T-helper 22 cell (primary cell): ENCODE measurements at regions not wholly inside any gene's neighbourhood (a gene's known extent, or its start where the extent isn't known, plus 50 kb on each side); places are given as distances from the start of the nearest gene placed in this dataset.

ENCODE experiments used
- DNase-seq: peaks from one replicate; pipeline ENCODE4 v3.0.0-alpha.2; 2020; ENCODE audit warnings: low read depth

DNA sequence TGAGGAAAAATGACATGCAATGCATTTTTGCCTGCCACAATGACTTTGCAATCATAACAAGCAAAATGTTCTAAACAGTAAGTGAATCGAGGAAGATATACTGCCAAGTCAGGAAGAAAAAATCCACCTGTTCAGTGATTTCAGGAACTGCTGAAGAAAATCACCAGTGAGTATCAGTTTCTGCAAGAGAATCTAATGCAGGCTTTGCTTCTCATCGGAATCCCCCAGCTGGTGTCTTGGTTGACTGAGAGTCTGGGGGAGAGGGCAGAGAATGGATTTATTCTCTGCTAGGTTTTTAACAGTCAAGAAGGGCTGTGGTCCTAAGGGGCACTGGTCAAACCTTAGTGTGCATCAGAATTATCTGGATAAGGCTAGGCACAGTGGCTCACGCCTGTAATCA, 363.4 kb downstream of the CDH26 start:
- no peak for DNase-seq

DNA sequence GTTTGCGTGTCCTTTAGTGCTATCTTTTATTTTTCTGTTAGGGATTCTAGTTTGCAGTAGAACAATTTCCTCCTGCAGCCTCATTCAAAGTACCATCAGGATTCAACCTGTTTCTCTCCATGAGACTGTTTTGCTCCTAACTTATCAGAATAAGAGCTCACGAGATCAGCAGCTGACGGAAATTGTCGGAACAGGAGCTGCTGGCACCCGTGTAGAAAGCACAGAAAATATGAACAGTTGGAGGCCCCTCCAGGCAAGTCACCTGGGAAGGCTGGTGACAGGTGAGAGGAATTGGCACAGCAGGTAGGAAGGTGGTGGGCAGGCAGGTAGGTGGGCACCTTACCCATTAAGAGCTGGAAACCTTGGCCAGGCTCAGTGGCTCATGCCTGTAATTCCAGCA, 368.6 kb downstream of the CDH26 start:
- no peak for DNase-seq

DNA sequence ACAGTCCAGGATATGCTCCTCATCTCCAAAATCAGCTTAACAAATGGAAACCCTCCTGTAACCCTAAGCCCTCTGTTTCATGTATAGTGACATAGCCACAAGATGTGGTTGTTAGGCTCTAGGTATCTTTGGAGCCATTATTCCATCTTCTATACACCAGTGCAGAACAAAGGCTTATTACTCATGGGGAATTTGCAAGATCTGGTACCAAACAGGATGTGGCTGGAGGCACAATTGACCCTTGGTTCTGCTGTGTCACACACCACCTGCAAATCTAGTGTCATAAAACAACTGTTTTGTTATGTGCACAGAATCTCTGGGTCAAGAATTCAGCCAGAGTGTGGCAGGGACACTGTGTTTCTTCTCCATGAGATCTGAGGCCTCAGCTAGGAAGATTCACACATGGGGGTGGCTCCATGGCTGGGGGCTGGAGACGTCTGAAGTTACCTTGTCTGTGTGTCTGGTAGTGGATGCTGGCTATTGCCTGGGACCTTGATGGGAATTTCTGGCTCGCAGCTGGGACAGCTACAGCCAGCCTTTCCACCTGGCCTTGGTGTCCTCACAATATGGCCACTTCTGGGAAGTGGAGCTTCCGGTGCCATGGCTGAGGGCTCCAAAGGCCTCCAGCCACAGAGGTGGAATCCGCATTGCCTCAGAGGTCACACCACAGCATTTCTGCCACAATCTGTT, 369.9 kb downstream of the CDH26 start:
- no peak for DNase-seq

DNA sequence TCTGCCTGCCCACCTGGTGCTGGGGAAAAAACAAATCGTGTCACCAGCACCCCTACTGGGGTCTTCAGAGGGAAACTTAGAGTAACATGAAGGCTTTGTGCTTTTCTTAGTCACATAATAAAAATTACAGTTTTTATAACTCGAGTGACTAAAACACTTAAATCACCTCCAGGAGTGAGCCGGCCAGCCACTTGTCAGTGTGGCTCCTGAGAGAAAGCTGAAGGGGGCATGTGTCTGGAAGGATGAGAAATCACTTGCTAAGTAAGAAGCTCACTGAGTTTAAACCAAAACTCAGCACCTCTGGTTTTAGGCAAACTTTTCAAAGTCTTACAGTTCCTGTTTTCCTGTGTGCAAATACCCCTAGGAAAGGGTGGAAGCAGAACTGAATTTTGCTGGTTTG, 372.2 kb downstream of the CDH26 start:
- DNase-seq, result no peak

DNA sequence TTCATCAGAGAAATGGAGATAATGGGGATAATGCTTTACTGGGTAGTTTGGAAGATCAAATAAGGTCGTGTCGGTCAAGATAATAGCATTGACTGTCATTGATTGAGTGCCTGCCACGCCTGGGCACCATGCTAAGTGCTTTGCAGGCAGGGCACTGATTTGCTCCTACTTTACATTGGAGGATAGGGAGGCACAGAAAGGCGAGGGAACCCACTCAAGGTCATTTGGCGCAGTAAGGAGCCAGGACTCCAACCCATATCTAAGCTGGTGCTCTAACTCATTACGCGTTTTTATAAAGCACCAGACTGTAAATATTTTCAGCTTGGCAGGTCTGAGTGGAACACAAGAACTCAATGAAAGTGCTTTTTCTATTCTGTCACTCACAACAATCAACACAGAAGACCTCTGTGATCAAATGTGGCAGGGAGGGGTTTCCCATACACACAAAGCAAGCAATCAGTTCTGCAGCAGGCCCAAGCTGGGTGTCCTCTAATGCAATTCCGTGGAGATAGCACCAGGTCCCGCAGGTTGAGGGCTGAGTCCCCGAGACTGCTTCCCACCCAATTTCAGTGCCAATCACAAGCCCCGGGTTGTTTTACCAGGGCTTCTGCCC, 373.6 kb downstream of the CDH26 start:
- DNase-seq, result no peak

DNA sequence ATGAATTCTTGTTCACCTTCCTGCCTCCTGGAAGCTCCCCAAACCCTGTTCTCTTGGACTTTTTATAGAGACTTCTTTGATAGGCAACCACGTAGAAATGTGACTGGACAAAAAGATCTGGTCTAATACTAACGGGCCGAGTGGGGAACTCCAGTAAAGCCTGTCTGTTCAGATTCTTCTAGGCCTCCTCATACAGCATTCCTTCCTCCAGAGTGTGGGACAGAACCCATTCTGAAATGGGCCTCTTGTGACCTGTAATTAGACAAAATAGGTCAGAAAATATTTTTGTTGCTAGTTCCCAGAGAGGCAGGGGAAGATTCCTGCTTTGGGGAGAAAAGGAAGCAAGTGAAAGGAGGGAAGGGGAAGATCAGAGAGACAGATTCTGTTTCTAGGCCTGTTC, 374.3 kb downstream of the CDH26 start:
- DNase-seq, result no peak

DNA sequence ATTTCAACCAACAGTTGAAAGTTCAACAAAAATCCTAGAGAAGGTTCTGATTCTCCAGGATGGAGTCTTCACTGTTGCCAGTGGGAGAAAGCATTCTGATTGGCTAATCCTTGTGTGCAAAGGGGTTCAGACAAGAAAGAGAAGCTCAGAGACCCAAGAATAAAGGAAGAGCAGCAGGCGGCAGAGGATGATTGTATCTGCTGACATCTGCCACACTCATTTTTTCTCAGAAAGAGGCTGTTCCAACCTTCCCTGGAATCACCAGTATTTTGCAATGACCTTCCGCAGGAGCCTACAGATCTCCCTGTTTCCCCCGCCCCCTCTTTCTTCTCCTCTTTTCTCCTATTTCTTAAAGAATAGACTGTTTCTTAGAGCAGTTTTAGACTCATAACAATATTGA, 376.7 kb downstream of the CDH26 start:
- no peak for DNase-seq

DNA sequence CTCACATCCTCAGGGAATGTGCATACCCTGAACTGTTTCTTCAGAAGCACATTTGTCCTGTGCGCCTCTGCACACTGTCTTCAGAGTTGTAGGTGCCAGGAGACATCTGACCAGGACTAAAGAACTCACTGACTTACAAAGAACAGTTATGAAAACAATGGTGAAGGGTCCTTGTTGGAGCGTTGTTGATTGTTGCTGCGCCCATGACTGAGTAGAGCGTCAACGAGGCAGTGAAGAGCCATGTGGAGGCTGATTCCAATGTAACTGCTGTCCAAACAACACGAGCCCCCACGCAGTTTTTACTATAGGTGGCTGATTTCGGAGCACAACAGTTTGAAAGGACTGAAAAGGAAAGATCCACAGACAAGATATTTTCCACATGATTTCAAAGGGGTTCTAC, 380.3 kb downstream of the CDH26 start:
- no peak for DNase-seq

DNA sequence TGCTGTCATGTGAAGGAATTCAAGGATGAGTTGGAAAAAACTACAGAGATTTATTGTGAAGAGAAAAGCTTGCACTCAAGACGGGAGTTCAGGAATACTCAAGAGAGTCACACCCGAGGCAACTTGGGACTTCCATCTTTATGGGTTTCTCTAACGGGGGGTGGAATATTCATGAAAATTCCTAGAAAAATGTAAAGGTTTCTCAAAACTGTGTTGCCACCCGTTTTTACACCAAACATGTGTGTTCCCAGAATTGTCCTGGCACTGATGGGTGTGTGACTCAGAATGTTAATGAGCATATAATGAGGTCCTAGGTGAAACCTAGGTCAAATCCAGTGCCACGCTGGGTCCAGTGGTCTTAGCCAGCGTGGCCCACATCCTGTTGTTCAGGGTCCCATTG, 381.5 kb downstream of the CDH26 start:
- DNase-seq, result no peak

DNA sequence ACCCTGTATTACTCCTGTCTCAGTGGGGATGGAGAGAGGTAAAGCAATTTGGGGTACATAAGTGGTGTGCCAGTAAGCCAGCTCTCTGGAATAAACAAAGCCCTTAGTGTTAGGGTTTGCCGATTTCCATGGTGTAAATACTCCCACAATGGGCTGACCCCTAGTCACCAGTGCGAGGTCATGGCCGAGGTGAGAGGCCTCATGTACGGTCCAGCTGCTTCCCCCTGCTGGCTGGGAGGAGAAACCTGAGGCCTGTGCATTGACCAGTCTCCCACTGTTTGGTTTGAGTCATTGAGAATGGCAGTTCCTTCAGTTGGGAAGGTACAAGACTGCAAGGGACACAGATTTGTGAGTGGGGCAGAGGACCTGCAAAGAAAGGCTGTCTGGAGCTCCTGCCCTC, 382.0 kb downstream of the CDH26 start:
- DNase-seq, result no peak

DNA sequence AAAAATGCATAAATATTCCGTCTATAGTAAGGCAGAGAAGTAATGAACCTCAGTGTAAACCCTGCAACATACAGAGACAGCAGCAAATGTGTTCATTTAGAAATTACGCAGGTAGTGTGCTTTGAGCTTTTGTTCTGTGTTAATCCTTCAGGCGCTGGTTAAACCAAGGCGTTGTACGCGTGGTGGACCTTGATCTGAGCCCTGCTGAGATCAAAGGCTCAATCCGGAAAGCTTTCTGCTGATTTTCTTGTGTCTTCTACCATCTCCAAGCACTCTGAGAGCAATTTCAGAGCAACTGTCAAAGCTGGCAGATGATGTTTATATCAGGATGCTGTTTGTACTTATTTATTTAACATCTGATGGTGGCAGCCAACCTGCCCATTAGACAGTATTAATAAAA, 382.8 kb downstream of the CDH26 start:
- no peak for DNase-seq

DNA sequence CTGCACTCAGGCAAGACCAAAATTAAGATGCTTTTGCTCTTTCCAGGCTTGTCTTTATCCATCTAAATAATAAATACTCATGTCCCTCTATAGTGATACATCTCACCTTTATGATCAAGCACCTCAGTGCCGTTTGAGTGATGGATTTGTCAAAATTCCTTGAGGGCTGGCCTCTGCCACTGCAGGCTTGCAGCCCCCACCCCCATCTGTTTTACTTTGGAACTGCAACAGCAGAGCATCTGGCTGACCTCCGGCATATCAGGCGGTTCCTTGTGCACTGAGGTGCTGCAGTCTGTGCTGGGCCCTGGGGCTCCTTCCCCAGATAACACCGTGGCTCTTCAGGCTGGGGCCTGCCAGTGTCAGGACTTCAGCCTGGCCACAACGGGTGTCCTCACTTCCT, 386.9 kb downstream of the CDH26 start:
- DNase-seq, result no peak

DNA sequence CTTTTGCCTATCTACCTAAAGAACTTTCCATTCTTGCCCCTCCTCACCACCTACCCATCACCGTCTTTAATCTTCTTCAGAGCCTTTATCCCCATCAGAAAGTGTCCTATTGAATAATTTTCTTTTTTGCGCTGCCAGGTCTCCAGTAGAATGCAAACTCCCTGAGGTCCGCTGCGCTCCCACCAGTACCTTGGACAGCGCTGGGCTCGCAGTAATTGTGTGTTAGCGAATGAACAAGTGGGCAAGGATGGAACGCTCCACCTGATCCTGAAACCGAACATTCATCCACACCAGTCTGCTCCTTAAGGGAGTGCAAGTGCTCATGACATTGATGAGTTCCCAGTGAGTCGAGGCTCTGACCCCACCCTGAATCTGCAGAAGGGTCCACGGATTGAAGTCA, 391.2 kb downstream of the CDH26 start:
- DNase-seq, result no peak

DNA sequence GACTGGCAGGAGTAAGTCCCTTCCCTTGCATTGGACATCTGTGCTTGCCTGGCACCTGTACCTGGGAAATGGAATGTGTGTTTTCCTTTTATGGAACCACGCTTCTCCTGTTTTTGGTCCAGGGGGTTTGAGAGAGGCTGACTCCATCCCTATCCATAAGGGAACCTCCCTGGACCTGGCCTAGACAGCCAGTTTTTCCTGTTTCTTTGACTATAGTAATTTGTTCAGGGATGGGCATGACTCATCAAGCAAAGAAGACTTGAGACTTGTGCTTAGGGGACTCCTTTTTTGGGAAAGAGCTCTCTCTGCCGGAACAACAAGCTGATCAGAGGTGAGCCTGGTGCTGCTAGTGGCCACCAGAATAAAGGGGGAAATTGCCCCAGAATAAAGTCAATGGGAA, 393.8 kb downstream of the CDH26 start:
- DNase-seq, result no peak

DNA sequence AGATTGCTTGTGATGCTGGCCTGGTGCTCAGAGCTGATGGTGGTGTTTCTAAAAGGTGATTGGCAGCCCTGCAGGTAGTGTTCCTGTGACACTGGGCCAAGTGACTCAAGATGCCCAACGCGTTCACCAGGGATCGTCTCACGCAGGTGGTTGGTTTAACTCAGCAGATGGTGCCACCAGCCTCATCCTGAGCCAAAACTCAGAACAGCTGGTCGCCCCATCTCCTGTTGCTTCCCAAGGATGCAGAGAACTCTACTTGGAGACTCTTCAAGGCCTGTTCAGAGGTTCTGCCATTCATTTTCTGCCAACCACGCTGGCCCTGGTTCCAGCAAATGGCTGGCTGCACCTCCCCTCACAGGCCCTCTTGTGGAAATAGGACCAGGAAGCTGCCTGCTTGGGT, 394.4 kb downstream of the CDH26 start:
- DNase-seq, result no peak

DNA sequence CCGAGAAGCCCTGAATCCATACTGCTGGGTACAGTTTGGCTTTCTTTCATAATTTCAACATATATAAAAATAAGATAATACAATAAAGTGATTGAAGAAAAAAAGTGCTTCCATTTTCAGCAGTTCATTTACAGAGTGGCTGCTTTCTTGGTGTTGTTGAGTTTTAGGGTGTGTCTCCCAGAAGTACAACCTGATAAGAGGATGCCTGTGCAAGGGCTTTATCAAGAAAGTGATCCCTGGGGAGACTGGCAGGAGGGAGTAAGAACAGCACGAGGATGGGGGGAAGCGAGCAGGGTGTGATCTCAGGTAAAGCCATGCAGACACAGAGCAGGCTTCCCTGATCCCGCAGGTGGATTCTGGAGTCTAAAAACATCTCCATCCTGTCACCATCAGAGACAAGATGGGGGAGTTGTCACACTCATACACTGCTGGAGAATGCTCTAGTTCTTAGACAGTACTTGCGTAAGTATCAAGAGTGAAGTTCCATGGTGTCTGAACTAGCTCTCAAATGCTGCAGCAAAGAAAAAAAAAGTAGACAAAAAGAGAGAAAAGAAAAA, 395.9 kb downstream of the CDH26 start:
- no peak for DNase-seq

DNA sequence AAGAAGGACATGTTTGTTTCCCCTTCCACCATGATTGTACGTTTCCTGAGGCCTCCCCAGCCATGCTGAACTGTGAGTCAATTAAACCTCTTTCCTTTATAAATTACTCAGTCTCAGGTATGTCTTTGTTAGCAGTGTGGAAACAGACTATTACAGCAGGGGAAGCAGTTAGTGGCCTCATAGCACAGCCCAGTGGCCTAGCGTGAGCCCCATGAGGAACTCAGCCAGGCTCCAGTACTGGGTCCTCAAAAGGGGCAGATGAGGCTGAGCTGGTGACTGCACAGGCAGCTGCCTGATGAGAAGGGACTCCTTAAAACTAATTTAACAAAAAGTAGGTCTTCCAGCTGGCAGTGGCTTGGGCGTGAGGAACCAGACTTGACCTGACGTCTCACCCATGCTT, 399.9 kb downstream of the CDH26 start:
- no peak for DNase-seq

DNA sequence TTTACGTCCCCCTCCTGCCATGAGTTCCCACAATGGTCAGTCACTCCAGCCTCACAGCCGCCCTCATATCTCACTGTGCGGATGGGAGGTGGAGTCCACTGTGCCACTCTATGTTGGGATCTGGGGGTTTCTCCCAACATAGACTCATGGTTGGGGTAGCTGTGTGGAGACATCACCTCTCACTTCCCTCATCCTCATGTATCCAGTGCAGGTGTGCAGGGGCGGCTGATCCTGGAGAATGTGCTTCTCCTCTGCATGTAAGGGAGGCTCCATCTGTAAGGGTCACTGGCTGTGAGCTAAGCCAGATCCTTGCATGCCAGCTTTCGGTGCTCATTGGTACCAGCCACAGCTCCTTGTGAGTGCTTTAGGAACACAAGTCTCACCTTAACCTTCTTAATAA, 400.8 kb downstream of the CDH26 start:
- no peak for DNase-seq

DNA sequence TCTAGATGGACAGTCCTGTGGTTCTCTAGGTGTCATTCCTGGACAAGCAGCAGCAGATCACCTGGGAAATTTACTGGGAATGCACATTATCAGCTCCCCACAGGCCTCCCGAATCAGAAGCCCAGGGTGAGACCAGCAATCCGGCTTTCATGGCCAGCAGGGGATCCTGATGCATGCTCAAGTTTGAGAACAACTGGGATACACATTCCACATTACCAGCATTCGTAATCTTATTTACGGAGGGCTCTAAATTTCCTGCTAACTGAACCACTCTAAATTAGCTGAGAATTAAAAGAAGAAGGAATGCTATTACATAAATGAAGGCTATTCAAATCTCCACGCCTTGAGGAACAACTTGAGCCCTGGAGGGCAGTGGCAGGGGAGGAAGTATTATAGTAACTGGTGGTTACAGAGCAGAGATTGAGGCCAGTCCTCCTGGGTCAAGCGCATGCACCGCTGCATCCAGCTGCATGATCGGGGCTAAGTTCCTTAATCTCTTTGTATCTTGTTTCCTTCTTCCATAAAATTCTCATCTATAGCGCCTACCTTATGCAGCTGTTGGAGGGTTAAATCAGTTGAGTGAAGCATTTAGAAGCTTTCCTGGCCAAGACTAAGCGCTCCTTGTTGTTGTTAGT, 403.7 kb downstream of the CDH26 start:
- DNase-seq, result no peak

DNA sequence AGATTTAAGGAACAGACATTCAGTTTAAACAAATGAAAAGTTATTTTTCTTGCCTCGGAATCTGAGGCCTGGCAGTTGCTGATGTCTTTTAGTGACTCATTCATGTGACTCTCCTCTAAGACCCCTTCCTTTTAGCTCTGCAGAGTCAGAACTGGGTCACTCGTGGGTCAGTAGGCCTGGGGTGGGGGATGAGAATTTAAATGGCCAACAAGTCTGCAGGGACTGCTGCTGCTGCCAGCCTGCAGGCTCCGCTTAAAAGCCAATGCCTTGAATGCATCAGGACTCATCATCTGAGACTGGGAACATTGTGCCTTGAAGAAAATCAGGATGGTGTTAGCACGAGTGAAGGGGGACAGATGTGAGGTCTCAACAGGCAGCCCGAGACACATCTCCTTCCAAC, 404.3 kb downstream of the CDH26 start:
- DNase-seq, result no peak

DNA sequence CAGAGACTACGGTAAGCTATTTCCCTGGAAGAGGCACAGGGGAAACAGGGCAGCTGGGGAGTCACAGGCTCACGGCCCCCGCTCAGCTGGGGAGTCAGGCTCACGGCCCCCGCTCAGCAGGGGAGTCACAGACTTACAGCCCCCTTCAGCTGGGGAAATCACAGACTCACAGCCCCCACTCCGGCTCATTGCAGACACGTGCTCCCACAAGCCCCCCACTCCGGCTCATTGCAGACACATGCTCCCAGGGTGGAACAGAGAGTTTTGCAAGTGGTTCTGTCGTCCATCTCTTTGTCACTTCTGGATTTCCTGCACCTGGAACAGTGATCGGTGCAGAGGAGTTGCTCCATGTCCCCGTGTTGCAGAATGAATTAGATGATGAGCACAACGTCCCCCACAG, 405.5 kb downstream of the CDH26 start:
- DNase-seq, result no peak

DNA sequence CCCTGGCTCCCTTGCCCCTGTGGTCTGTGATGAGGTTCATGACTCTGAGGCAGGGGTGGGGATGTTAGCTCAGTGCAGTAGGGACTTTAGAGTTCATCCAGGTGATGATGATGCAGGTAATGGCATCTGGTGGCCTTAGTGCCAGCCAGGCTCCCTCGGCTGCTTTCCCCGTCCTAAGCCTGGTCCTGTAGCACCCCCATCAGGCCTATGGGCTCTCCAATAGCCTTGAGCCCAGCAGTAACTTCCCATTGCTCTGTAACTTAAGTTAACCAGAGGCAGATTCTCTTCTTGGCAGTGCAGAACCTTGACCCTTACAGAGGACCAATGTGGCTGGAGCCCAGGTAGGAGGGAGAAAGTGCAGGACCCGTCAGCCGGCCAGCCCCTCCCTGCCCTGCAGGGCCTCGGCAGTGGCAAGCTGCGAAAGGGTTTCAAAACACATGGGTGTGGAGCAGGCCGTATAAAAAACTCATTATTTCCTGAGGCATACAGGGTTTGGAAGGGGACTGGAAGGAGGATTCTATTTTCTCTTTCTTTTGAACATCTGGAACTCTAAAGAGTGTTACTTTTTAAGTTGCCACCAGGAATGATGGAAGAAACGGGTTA, 406.9 kb downstream of the CDH26 start:
- no peak for DNase-seq

DNA sequence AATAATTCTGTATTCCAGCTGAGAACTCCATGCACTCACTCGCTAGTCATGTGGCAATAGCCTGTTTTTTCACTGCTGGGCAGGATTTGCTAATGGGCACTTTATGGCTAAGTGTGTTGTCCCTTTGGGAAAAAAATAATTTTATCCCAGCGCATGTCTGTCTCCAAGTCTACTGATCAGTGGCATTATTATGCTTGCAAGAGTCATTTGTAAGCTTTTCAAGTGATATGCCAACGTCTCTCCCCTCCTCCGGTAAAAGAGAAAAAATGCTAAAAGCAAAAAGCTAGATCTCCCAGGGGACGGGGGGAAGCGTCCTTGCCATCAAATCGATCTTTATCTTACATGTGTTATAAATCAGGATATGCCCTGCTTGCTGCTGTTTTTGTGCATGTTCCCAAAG, 407.7 kb downstream of the CDH26 start:
- no peak for DNase-seq
